ENCODE measurements at regions not wholly inside any gene's neighbourhood (a gene's known extent, or its start where the extent isn't known, plus 50 kb on each side); places are given as distances from the start of the nearest gene placed in this dataset.

DNA sequence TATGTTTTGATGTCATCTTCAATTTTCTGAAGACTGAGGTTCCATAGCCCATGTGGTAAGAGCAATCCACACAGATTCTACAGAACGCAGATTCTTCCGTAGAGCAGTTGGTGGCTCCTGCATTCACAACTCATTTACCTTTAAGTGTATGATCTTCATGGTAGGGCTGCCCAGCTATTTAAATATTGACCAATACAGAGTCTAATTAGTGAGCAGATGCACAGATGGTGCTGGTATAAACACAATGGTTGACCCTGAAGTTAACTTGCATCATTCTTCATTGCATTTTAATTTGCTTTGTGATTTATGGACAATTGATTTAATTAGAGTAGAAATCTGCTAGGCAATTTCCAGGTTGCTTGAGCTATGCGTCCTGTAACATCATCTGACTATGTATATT, 269.2 kb downstream of the SQOR start:
- TF ChIP-seq, protein P1, sequence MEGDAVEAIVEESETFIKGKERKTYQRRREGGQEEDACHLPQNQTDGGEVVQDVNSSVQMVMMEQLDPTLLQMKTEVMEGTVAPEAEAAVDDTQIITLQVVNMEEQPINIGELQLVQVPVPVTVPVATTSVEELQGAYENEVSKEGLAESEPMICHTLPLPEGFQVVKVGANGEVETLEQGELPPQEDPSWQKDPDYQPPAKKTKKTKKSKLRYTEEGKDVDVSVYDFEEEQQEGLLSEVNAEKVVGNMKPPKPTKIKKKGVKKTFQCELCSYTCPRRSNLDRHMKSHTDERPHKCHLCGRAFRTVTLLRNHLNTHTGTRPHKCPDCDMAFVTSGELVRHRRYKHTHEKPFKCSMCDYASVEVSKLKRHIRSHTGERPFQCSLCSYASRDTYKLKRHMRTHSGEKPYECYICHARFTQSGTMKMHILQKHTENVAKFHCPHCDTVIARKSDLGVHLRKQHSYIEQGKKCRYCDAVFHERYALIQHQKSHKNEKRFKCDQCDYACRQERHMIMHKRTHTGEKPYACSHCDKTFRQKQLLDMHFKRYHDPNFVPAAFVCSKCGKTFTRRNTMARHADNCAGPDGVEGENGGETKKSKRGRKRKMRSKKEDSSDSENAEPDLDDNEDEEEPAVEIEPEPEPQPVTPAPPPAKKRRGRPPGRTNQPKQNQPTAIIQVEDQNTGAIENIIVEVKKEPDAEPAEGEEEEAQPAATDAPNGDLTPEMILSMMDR (IDR thresholded peaks at IDR 0.05) = no peak
- no peak for TF ChIP-seq POLR2A (IDR thresholded peaks at IDR 0.05)

Measured in esophagus squamous epithelium (tissue), 4 donors.